GM19025 (cell line): ENCODE measurements at regions not wholly inside any gene's neighbourhood (a gene's known extent, or its start where the extent isn't known, plus 50 kb on each side); places are given as distances from the start of the nearest gene placed in this dataset.

Source experiments
- ATAC-seq: cut with Tn5 transposase; IDR thresholded peaks from one replicate; pipeline ENCODE4 v1.9.1; 2021; ENCODE audit warnings: mild to moderate bottlenecking, low read depth, moderate library complexity; ENCODE audit not compliant: unreplicated experiment

GRCh38 chr2:195500879-195501278 is 156.1 kb upstream of the SLC39A10 start:
- ATAC-seq = no peak

GRCh38 chr2:195498839-195499490 is 158.1 kb upstream of the SLC39A10 start:
- no peak for ATAC-seq

DNA sequence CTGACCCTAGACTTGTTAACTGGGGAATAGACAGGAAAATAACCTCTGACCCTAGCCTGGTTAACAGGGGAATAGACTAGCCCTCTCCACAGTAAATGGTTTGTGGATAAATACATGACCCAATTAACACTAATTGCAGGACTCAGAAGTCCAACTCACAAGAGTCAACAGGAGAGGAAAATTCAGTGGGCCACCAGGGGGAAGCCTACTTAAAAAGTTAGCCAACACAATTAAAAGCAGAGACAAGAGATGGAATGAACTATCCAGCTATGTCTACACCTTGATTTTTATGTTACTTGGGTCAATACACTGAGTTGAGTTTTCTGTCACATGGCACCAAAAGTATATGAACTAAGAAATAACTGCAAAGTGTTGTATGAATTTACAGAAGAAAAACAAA is 158.8 kb upstream of the SLC39A10 start:
- peak; percentile 61 for ATAC-seq

GRCh38 chr2:195496991-195497390 is 160.0 kb upstream of the SLC39A10 start:
- ATAC-seq = no peak

DNA sequence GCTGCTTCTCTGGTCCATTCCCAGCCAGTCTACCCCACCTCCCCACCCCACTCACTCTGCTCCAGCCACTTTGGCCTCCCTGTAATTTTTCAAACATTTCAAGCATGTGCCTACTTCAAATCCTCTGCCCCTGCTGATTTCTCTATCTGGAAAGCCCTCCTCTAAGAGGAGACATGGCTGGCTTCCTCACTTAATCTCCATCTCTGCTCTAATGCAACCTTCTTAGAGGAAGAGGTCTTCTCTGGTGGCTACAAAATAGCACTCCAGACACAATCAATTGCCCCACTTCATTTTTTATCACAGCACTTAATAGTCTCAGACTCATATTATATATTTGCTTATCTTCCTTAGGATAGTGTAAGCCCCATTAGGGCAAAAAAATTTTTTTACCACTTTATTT is 161.1 kb upstream of the SLC39A10 start:
- no peak for ATAC-seq

DNA sequence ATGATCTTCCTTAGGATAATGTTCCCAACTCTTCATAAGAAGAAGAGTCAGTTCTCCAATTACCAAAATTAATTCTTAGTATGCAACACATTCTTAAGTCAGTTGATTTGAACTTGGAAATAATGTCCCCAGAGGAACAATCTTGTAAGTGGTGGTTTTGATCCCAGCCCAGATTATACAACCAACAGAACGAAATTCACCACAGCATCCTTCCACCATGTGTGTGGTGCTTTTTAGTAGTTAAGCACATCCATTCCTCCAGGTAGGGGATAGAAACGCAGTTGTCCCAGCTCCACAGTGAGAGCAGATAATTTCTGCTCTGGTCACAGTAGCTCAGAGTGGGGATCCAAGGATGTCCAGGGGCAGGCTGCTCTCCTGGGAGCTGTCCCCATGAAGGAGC is 161.7 kb upstream of the SLC39A10 start:
- ATAC-seq = no peak

DNA sequence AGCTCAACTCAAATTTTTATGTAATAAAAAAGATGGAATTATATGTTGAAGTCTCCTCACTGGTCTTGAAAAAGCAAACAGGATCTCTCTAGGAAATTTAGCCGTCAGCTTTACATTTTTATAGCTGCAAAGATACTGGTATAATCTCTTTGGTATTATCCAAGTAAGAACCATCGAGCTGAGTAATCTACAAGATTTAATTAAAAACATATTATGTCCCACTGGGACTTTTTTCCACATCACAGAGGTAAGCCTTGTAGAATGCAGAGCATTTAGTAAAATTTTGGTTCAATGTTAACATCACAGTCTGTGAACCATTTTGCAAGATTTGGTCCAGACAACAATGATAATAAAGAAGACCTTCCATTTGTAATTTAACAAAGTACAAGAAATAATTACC is 162.6 kb upstream of the SLC39A10 start:
- ATAC-seq = no peak

GRCh38 chr2:195493416-195493815 is 163.6 kb upstream of the SLC39A10 start:
- no peak for ATAC-seq

GRCh38 chr2:195490319-195490718 is 166.7 kb upstream of the SLC39A10 start:
- ATAC-seq = no peak

DNA sequence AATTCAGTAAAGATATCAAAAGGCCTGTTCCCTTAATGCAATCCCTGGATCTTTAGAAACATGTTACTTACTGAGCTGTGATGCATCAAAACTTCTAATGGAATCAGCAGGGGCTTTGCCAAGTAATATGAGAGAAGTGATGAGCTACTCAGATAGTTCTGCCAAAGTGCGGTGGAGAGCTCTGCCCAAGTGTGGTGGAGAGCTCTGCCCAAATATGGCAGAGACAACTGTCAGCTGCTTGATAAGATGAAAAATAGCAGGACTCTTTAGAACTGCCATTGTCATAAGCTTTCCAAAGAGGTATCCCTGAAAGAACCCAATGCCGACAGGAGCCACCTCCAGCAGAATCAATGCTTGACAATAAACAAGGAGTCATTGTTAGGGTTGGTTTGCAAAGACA is 167.9 kb upstream of the SLC39A10 start:
- ATAC-seq = no peak

- no peak for ATAC-seq
These were observed 168.5 kb upstream of the SLC39A10 start for GRCh38 chr2:195488567-195488966.

DNA sequence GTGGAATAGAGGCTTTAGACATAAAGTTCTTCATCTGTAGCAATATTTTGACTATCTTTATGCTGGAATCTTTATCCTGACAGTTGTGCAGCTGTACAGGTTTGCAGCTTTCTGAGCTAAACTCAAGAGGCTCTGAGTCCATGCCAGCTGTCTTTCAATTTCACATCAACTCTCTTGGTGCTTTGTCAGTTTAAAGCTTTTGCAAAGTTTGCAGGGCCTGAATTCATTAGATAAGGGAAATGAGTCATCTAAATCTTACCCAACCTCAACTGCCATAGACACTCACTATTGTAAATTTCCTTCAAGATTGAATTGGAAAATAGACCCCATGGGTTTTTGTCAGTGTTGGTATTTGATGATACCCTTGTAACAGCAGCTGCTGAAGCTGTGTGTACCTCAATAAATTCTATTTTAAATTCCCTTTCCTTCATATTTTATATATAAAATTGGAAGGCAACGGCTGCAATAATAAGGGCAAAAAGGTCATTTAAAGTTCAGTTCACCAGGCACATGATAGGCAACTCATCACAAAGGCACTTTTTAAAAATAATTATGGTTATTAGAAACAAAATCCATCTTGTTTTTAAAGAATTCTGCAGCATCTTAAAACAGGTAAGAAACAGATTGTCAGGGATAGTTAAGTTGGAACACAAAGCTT is 169.9 kb upstream of the SLC39A10 start:
- ATAC-seq = peak; percentile 80

DNA sequence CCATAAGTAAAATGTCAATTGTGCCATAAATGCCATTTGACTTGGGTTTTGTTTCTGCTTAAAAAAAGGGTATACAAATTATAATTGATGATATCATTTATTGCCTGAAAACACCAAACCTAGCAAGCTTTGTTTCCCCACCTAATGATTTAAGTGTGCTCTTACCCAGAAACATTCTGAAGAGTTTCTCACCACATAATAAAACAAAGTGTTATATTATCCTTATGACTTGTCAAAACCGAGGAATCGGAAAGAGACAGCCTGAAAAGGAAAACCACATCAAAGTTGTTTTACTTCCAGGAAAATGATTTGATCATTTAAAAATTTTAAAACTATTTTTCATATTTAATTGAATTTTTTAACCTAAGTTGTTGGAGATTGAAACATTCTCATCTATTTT is 170.5 kb upstream of the SLC39A10 start:
- ATAC-seq = no peak

DNA sequence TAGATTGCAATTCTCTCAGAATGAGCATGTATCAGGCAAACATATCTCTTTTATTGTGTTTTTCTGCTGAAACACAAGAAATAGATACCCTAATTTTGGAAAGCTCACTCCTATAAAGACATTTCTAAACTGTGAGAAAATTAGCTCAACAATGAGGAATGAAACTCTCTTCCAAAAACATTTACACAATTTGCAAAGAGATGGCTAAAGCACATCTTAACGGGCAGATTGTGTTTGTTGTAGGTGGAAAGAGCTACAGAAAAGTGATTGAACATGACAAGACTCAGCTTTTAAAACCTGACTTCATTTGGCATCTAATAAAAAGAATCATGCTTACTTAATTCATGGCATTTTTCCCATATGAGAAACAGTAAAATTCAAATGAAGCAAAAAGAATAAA is 175.0 kb upstream of the SLC39A10 start:
- no peak for ATAC-seq

GRCh38 chr2:195480121-195480520 is 176.9 kb upstream of the SLC39A10 start:
- no peak for ATAC-seq

- ATAC-seq = no peak
These were observed 177.6 kb upstream of the SLC39A10 start for GRCh38 chr2:195479407-195479806.

DNA sequence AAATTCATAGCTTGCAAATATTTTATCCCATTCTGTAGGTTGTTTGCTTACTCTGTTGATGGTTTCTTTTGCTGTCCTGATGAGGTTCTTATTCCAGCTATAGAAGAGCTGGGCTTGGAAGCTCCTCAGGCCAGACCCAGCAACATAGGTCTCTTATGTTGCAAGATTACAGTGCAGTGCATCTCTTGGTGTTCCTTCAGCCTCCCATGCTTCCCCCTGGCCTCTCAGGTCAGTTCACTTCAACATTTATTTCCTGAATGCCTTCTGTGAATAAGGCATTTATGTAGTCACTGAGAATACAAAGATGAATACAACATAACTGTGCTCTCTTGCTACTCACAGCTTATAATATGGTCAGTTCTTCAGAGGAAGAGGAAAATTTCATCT is 179.0 kb upstream of the SLC39A10 start:
- no peak for ATAC-seq

DNA sequence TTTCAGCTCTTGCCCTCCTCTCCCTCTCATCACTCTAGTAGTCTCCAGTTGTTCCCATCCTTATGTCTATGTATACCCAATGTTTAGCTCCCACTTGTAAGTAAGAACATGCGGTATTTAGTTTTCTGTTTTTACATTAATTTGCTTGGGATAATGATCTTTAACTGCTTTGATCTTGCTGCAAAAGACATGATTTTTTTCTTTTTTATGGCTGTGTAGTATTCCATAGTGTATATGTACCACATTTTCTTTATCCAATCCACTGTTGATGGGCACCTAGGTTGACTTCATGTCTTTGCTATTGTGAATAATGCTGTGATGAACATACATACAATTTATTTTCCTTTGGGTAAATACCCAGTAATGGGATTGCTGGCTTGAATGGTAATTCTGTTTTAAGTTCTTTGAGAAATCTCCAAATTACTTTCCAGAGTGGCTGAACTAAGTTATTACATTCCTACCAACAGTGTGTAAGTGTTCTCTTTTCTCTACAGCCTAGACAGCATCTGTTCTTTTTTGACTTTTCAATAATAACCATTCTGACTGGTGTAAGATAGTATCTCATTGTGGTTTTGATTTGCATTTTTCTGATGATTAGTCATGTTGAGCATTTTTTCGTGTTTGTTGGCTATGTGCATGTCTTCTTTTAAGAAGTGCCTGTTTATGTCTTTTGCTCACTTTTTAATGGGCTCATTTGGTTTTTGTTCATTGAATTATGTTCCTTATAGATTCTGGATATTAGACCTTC is 179.6 kb upstream of the SLC39A10 start:
- ATAC-seq = peak; percentile 56

- no peak for ATAC-seq
These were observed 181.7 kb upstream of the SLC39A10 start for GRCh38 chr2:195475336-195475735.

DNA sequence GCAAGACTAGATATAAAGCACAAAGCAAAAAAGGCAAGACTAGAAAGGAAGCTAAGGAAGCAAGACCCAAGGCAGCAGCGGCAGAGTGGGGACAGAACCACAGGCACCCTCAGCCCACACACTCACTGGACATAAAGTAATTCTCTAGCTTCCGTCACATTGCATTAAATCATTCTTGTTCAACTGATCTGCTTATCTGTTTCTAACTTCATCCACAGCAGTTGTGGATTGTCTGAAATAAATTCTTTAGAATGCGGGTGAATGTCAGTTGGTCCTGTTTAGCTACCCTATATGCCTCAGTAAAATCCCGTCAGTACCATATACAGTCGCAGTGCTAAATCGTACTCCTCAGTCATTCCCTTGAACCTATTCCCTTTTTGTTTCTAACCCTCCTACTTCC is 183.2 kb upstream of the SLC39A10 start:
- no peak for ATAC-seq

DNA sequence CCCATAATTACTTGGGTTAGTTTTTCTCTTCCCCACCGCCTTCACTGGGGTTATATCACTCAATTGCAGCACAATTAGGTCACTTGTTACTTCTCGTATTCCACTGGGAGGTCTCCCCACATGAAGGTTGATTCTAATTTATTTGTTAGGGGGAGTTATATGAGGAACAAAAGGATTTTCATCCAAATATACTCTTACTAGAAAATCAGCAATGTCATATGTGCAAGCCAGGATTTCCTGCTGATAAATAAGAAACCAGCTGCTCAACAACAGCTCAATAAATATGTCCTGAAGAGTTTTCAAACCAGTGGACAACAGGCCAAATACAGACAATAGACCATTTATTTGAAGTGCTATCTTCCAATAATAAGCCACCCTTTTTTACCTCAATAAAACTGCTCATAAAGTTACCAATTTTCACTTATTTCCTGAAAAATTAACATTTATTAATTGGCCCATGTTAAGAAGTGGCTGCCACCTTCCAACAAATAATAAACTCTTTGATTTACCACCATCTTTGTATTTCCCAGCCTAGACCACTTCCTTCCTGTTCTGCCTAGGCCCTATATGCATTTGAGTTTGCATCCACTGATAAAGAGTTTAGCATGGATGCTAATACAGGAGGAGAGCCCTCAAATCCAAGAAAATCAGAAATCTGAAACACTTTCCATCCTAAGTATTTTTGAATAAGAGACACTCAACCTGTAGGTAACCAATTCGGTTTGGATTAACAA is 184.4 kb upstream of the SLC39A10 start:
- no peak for ATAC-seq
